B cell (primary cell): ENCODE measurements at regions not wholly inside any gene's neighbourhood (a gene's known extent, or its start where the extent isn't known, plus 50 kb on each side); places are given as distances from the start of the nearest gene placed in this dataset.

Experiments used
- ATAC-seq: fragments of 200-7000 bp; cut with Tn5 transposase; one replicate; pipeline ENCODE4 v1.10.0; 2021; ENCODE audit warnings: low read depth, mild to moderate bottlenecking, moderate number of reproducible peaks, moderate library complexity
- CTCF ChIA-PET: fragments of 350-600 bp; sonication (Branson Sonifier 250); formaldehyde crosslinking; loops from one replicate; lab custom pipeline; 2021; ENCODE audit warnings: antibody characterized with exemption, inconsistent platforms; lab: Charles Lee
- POLR2A ChIA-PET: fragments of 350-600 bp; sonication (Branson Sonifier 250); formaldehyde crosslinking; loops from one replicate; lab custom pipeline; 2021; ENCODE audit warnings: antibody characterized with exemption; lab: Charles Lee
- DNase-seq: peaks from one replicate; pipeline ENCODE4 v3.0.0; 2013
- H2AFZ ChIP-seq: 2 replicates; pipeline ENCODE4 v1.6.1; 2012; ENCODE audit warnings: mild to moderate bottlenecking, low read depth, low read length; ENCODE audit not compliant: insufficient read depth, poor library complexity, severe bottlenecking
- H3K27ac ChIP-seq, 2 donors: 1 replicate in 1 of 2; 2 replicates in 1 of 2; pipeline ENCODE4 v1.5.1; 2012 to 2013; ENCODE audit warnings: low read length in 2 of 2, mild to moderate bottlenecking in 2 of 2, moderate library complexity in 1 of 2
- H3K27me3 ChIP-seq, 4 experiments: fragments of 200-600 bp in 1 of 4; sonication (generic) in 1 of 4; replicated peaks in 1 of 4; 1 replicate in 2 of 4; 2 replicates in 2 of 4; pipeline versions ENCODE4 v1.6.1 to v1.7.0; 2013 to 2016; ENCODE audit warnings: low read length in 3 of 4, mild to moderate bottlenecking in 2 of 4, mixed read lengths in 1 of 4, moderate library complexity in 1 of 4; ENCODE audit not compliant: insufficient read depth in 4 of 4, control insufficient read depth in 3 of 4; ENCODE audit errors: control extremely low read depth in 1 of 4
- H3K36me3 ChIP-seq, 2 experiments: replicated peaks in 1 of 2; 1 replicate in 1 of 2; 2 replicates in 1 of 2; pipeline versions ENCODE4 v1.6.1 to v1.7.1; 2013; ENCODE audit warnings: low read length in 1 of 2; ENCODE audit not compliant: insufficient read depth in 2 of 2, control insufficient read depth in 1 of 2; ENCODE audit errors: control extremely low read depth in 1 of 2, extremely low read depth in 1 of 2
- H3K4me1 ChIP-seq, 2 donors: fragments of 200-600 bp in 1 of 2; sonication (generic) in 1 of 2; 1 replicate in 1 of 2; 2 replicates in 1 of 2; pipeline versions ENCODE4 v1.5.1 to v1.6.1; 2013 to 2017; ENCODE audit warnings: low read length in 2 of 2; ENCODE audit not compliant: control insufficient read depth in 2 of 2, insufficient read depth in 2 of 2
- H3K4me2 ChIP-seq: replicated peaks from 2 replicates; pipeline ENCODE3; 2012; ENCODE audit warnings: mild to moderate bottlenecking, low read depth, low read length; ENCODE audit not compliant: poor library complexity, severe bottlenecking
- H3K4me3 ChIP-seq, 5 experiments: fragments of 200-600 bp in 1 of 5; sonication (generic) in 1 of 5; 1 replicate in 3 of 5; 2 replicates in 2 of 5; pipeline versions ENCODE4 v1.5.1 to v1.7.0; 2011 to 2016; ENCODE audit warnings: low read length in 4 of 5, mild to moderate bottlenecking in 4 of 5, low read depth in 2 of 5, control low read depth in 1 of 5, moderate library complexity in 1 of 5; ENCODE audit not compliant: insufficient read depth in 1 of 5; ENCODE audit errors: control extremely low read depth in 1 of 5, extremely low read depth in 1 of 5
- H3K79me2 ChIP-seq: fragments of 200-600 bp; sonication (generic); one replicate; pipeline ENCODE4 v1.6.0; 2016; ENCODE audit warnings: low read length; ENCODE audit not compliant: control insufficient read depth, insufficient read depth
- H3K9ac ChIP-seq: fragments of 200-600 bp; sonication (generic); 2 replicates; pipeline ENCODE4 v1.6.1; 2017; ENCODE audit warnings: mild to moderate bottlenecking, low read length, moderate library complexity
- H3K9me3 ChIP-seq, 3 donors: one replicate each; pipeline versions ENCODE4 v1.6.1 to v1.7.1; 2013; ENCODE audit warnings: low read length in 2 of 3; ENCODE audit not compliant: control insufficient read depth in 2 of 3, insufficient read depth in 1 of 3; ENCODE audit errors: control extremely low read depth in 1 of 3
- H4K20me1 ChIP-seq: 2 replicates; pipeline ENCODE4 v1.6.0; 2012; ENCODE audit warnings: mild to moderate bottlenecking, low read length; ENCODE audit not compliant: insufficient read depth, control insufficient read depth, poor library complexity, severe bottlenecking
- H3K27ac Mint-ChIP-seq: one replicate; pipeline ENCODE4 v1.8.0; 2021; ENCODE audit warnings: mixed read lengths
- H3K27me3 Mint-ChIP-seq: one replicate; pipeline ENCODE4 v1.8.0; 2021; ENCODE audit warnings: mixed read lengths
- H3K4me1 Mint-ChIP-seq: one replicate; pipeline ENCODE4 v1.8.0; 2021; ENCODE audit warnings: mixed read lengths
- H3K4me3 Mint-ChIP-seq: one replicate; pipeline ENCODE4 v1.8.0; 2021; ENCODE audit warnings: mixed read lengths
- H3K9me3 Mint-ChIP-seq: one replicate; pipeline ENCODE4 v1.8.0; 2022; ENCODE audit warnings: mixed read lengths; ENCODE audit not compliant: insufficient read depth
- CTCF ChIP-seq: fragments of 200-600 bp; IDR thresholded peaks from one replicate; pipeline ENCODE4 v1.8.0; 2022; ENCODE audit warnings: antibody characterized with exemption, mild to moderate bottlenecking
- EZH2 ChIP-seq: IDR thresholded peaks from 2 replicates; pipeline ENCODE4 v1.6.1; 2012; ENCODE audit warnings: borderline replicate concordance, low read depth, mild to moderate bottlenecking, moderate library complexity, low read length; ENCODE audit not compliant: insufficient read depth, poor library complexity, severe bottlenecking
- WGBS: methylation state at CpG from one replicate; pipeline ENCODE4 v1.1.5; 2013; ENCODE audit warnings: missing lambda C conversion rate; ENCODE audit not compliant: insufficient coverage; 5-methylcytosine and 5-hydroxymethylcytosine counted together
- intact Hi-C: fragments of 100-400 bp; cut with micrococcal nuclease; formaldehyde crosslinking; loops from one replicate; pipeline ENCODE4 v1.10.0; 2022

- peaks cover 11% of the 10 kb centered on the region for H3K9me3 Mint-ChIP-seq
- no peak overlapping the region for H3K27ac Mint-ChIP-seq
- Histone ChIP-seq H3K79me2 (no peaks in the 10 kb centered on the region), H3K36me3 (no peaks in the 10 kb centered on the region), H3K9ac (no peak overlapping the region), H3K9me3 (peaks cover 0 to 8% (median 2%) of the 10 kb centered on the region in 3 donors), H3K27me3 (no peaks in the 10 kb centered on the region), H4K20me1 (no peaks in the 10 kb centered on the region), H3K4me3 (no peak overlapping the region), H3K27ac (no peak overlapping the region), H3K4me1 (no peaks in the 10 kb centered on the region), H2AFZ (no peak overlapping the region), H3K4me2 (no peak overlapping the region)
- no peaks in the 10 kb centered on the region for H3K4me1 Mint-ChIP-seq
- WGBS: no CpG with 5 or more reads among the region's 3 CpGs
- ChIA-PET CTCF (no interaction called here), POLR2A (no interaction called here)
- DNase-seq (no peak), ATAC-seq (no peak)
- intact Hi-C loops: no loop called here
- no peaks in the 10 kb centered on the region for H3K27me3 Mint-ChIP-seq
- no peak overlapping the region for H3K4me3 Mint-ChIP-seq
- TF ChIP-seq EZH2: no peak
- no peak for TF ChIP-seq CTCF
These were observed 766.8 kb downstream of the TLE1 start for GRCh38 chr9:80922544-80922943.

GRCh38 chr9:80906728-80907127 is 782.6 kb downstream of the TLE1 start:
- Histone ChIP-seq H3K4me2 (no peak overlapping the region), H3K79me2 (no peaks in the 10 kb centered on the region), H3K9me3 (no peaks in the 10 kb centered on the region), H3K9ac (no peak overlapping the region), H4K20me1 (no peaks in the 10 kb centered on the region), H3K4me3 (no peak overlapping the region), H3K27ac (no peak overlapping the region), H3K27me3 (no peaks in the 10 kb centered on the region), H2AFZ (no peak overlapping the region), H3K36me3 (no peaks in the 10 kb centered on the region), H3K4me1 (no peaks in the 10 kb centered on the region)
- Mint-ChIP-seq H3K4me3 (no peak overlapping the region), H3K27me3 (no peaks in the 10 kb centered on the region), H3K9me3 (no peaks in the 10 kb centered on the region), H3K4me1 (no peaks in the 10 kb centered on the region), H3K27ac (no peak overlapping the region)
- DNase-seq (no peak), ATAC-seq (no peak)
- TF ChIP-seq CTCF (no peak), EZH2 (no peak)
- intact Hi-C loops: no loop called here
- POLR2A ChIA-PET: no interaction called here
- 71% methylated on average over 9 of the region's 10 CpGs for WGBS
- CTCF ChIA-PET: no interaction called here
